GM18526 (cell line): ENCODE measurements at regions not wholly inside any gene's neighbourhood (a gene's known extent, or its start where the extent isn't known, plus 50 kb on each side); places are given as distances from the start of the nearest gene placed in this dataset.

Experiments used
- POLR2A ChIP-seq: IDR thresholded peaks from 3 replicates; pipeline ENCODE4 v1.6.1; 2011; ENCODE audit not compliant: insufficient read length; ENCODE audit errors: extremely low read depth

DNA sequence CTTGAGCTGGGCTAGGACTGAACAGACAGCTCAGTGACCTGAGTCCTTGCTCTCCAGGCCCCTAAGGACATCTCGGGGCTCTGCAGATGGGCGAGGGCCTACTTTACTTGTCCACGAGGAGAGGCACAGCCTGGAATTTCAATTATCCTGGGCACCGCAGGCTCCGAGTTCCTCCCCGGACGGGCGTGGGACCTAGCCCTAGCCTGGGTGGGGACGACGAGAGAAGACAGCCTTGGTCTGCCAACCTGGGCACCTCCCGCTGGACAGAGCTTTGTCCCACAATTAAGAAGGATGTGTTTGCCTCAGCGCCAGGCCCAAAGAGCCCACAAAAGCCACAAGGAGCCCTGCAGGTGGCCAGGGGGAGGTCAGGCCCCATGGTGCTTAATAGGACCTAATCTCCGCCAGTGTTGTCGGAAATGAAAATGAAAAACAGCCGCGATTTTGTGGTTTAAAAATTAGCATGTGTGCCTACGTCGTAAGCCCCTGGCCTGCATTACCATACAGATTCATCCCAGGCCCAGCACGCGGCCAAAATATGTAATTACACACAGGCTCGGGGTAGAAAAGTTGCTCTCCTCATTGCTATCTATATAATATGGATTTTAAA, 51.4 kb upstream of the LHX1 start:
- TF ChIP-seq POLR2A: no peak
